ENCODE measurements at regions not wholly inside any gene's neighbourhood (a gene's known extent, or its start where the extent isn't known, plus 50 kb on each side); places are given as distances from the start of the nearest gene placed in this dataset.

DNA sequence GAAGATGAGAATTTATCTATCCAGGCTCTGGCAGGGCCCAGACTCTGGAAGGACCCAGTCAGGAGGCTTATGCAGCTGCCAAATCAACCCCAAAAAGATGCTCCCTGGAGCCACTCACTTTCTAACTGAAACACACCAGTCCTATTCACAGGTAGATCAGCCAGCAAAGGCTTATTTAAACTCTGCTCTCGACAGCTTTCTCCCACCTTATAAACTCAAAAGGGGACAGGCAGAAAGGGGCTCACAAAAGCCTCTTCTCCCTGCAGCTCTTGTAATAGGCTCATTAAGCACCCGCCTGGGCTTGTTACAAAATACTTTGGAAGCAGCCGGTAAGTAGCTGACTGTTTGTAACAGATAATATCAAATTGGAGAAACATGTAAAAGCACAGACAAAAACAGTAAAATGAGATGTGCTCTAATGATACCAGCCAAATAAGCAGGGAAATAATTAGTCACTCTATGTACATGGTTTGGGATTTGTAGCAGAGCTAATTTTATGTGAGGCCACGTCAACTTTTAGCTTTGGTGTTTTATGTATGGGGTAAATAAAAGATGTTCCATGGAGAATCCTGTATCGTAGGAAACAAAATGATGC, 213.8 kb downstream of the NR2F2 start:
- in situ Hi-C loops (cut with HindIII; ENCODE audit: low pct_ligation_motif_present, low sequenced_read_pairs), result no loop called here
- TF ChIP-seq, protein P1, sequence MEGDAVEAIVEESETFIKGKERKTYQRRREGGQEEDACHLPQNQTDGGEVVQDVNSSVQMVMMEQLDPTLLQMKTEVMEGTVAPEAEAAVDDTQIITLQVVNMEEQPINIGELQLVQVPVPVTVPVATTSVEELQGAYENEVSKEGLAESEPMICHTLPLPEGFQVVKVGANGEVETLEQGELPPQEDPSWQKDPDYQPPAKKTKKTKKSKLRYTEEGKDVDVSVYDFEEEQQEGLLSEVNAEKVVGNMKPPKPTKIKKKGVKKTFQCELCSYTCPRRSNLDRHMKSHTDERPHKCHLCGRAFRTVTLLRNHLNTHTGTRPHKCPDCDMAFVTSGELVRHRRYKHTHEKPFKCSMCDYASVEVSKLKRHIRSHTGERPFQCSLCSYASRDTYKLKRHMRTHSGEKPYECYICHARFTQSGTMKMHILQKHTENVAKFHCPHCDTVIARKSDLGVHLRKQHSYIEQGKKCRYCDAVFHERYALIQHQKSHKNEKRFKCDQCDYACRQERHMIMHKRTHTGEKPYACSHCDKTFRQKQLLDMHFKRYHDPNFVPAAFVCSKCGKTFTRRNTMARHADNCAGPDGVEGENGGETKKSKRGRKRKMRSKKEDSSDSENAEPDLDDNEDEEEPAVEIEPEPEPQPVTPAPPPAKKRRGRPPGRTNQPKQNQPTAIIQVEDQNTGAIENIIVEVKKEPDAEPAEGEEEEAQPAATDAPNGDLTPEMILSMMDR (IDR thresholded peaks at IDR 0.05; ENCODE audit: low read depth, low read length, missing control alignments), result no peak
- Histone ChIP-seq H3K4me3 (ENCODE audit: low read depth, low read length) (no peak overlapping the region), H3K27ac (no peak overlapping the region), H3K36me3 (replicated peaks) (no peaks in the 10 kb centered on the region), H3K27me3 (replicated peaks) (no peaks in the 10 kb centered on the region)
- no peak for DNase-seq

DNA sequence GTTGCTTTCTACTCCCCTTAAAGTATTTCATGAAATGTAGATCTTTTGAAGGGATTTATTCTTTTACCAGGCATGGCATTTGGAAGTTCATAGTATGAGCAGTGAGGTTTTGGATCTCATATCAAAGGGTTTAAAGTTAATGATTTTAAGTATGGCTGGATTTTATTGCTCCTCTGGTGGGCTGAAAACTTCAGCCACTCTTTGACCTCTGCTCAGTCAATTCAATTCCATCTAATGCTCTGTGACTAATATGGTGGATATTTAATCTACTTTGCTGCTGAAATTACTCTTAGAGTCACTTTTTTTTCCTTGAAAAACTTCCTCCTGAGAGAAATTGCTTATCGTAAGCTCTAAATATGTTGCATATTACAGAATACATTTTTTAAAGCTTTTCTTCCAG, 218.6 kb downstream of the NR2F2 start:
- DNase-seq, result no peak
- no peaks in the 10 kb centered on the region for H3K27me3 ChIP-seq (replicated peaks)
- no peak overlapping the region for H3K4me3 ChIP-seq (ENCODE audit: low read depth, low read length)
- in situ Hi-C loops (cut with HindIII; ENCODE audit: low pct_ligation_motif_present, low sequenced_read_pairs), result no loop called here
- TF ChIP-seq, protein P1 (IDR thresholded peaks at IDR 0.05; ENCODE audit: low read depth, low read length, missing control alignments), result no peak
- H3K27ac ChIP-seq, result no peak overlapping the region
- no peaks in the 10 kb centered on the region for H3K36me3 ChIP-seq (replicated peaks)

DNA sequence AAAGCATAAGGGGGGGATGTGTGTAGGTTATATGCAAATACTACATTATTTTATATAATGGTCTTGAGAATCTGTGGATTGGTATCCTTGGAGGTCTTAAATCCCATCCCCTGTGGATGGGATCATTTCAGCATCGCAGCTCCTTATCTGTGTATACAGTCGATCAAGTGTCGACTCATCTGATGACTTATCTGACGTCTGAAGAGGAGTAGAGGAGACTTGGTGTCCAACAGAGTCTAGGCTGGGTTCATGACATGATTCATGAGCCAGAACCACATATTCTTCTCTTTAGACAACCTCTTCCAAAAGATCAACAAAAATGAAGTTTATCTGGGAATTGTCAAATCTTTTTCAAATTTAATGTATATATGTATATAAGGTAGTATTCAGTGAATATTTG, 220.7 kb downstream of the NR2F2 start:
- Histone ChIP-seq H3K36me3 (replicated peaks) (no peaks in the 10 kb centered on the region), H3K27me3 (replicated peaks) (no peaks in the 10 kb centered on the region), H3K27ac (no peak overlapping the region), H3K4me3 (ENCODE audit: low read depth, low read length) (no peak overlapping the region)
- TF ChIP-seq, protein P1 (IDR thresholded peaks at IDR 0.05; ENCODE audit: low read depth, low read length, missing control alignments), result no peak
- no peak for DNase-seq
- in situ Hi-C loops (cut with HindIII; ENCODE audit: low pct_ligation_motif_present, low sequenced_read_pairs), result no loop called here

- TF ChIP-seq, protein P1 (IDR thresholded peaks at IDR 0.05; ENCODE audit: low read depth, low read length, missing control alignments), result no peak
- Histone ChIP-seq H3K36me3 (replicated peaks) (no peaks in the 10 kb centered on the region), H3K4me3 (ENCODE audit: low read depth, low read length) (no peak overlapping the region), H3K27ac (no peak overlapping the region), H3K27me3 (replicated peaks) (no peaks in the 10 kb centered on the region)
- no peak for DNase-seq
- in situ Hi-C loops (cut with HindIII; ENCODE audit: low pct_ligation_motif_present, low sequenced_read_pairs), result no loop called here
These were observed 221.2 kb downstream of the NR2F2 start for GRCh38 chr15:96551722-96552121.

GRCh38 chr15:96553006-96553405, 222.5 kb downstream of the NR2F2 start:
- peak; percentile 9 for DNase-seq
- H3K4me3 ChIP-seq (ENCODE audit: low read depth, low read length), result no peak overlapping the region
- no peak overlapping the region for H3K27ac ChIP-seq
- TF ChIP-seq, protein P1 (IDR thresholded peaks at IDR 0.05; ENCODE audit: low read depth, low read length, missing control alignments), result no peak
- no peaks in the 10 kb centered on the region for H3K36me3 ChIP-seq (replicated peaks)
- in situ Hi-C loops (cut with HindIII; ENCODE audit: low pct_ligation_motif_present, low sequenced_read_pairs), result no loop called here
- H3K27me3 ChIP-seq (replicated peaks), result no peaks in the 10 kb centered on the region

DNA sequence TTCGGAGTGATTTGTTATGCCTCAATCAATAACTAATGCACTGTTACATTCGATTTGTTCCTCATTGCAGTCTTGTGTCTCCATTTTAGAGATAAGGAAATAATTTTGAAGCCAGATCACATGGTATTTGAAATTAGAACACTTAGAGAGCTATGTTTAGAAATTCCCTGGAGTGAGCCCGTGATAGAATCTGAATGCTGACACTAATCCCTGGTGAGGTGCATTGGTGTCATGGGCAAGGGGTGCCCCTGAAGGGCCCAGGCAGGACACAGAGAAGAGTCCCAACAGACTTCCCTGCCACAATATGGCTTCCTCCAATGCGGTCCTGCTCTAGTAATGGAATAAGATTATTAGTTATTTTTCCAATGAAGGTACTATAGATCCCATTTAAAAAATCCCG, 223.0 kb downstream of the NR2F2 start:
- Histone ChIP-seq H3K27ac (no peak overlapping the region), H3K36me3 (replicated peaks) (no peaks in the 10 kb centered on the region), H3K4me3 (ENCODE audit: low read depth, low read length) (no peak overlapping the region), H3K27me3 (replicated peaks) (no peaks in the 10 kb centered on the region)
- no peak for DNase-seq
- TF ChIP-seq, protein P1 (IDR thresholded peaks at IDR 0.05; ENCODE audit: low read depth, low read length, missing control alignments), result no peak
- in situ Hi-C loops (cut with HindIII; ENCODE audit: low pct_ligation_motif_present, low sequenced_read_pairs), result no loop called here

All from brain microvascular endothelial cell (primary cell).